GM12891 (cell line): ENCODE measurements at regions not wholly inside any gene's neighbourhood (a gene's known extent, or its start where the extent isn't known, plus 50 kb on each side); places are given as distances from the start of the nearest gene placed in this dataset.

ENCODE experiments used
- POLR2A ChIP-seq: IDR thresholded peaks from 2 replicates; pipeline ENCODE4 v1.6.1; 2011; ENCODE audit warnings: low read depth, low read length, control low read depth
- POLR2AphosphoS5 ChIP-seq: IDR thresholded peaks from 2 replicates; pipeline ENCODE4 v1.6.1; 2011; ENCODE audit warnings: low read depth, low read length, control low read depth
- SPI1 ChIP-seq: IDR thresholded peaks from 2 replicates; pipeline ENCODE4 v1.6.1; 2011; ENCODE audit warnings: low read depth, low read length, control low read depth

DNA sequence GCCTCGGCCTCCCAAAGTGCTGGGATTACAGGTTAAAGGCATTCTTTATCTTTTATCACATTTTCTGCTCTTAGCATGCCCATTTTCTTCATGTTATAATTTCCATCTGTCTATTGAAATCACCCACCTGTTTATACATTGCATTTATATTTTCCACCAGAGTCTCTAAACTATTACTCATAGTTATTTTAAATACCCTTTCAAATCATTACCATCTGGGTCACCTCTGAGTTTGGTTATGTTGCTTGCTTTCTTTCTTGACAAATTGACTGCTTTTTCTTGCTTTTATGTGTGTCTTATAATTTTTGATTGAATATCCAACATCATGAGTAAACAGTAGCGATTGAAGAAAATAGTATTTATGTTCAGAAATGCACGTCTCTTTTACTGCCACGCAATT, 71.4 kb downstream of the TMEM270 start:
- TF ChIP-seq POLR2A = no peak
- TF ChIP-seq POLR2AphosphoS5 = no peak
- no peak for TF ChIP-seq SPI1
